GM12873 (cell line): ENCODE measurements at regions not wholly inside any gene's neighbourhood (a gene's known extent, or its start where the extent isn't known, plus 50 kb on each side); places are given as distances from the start of the nearest gene placed in this dataset.

Source experiments
- TF ChIP-seq, protein P1 (sequence below): IDR thresholded peaks from 2 replicates; pipeline ENCODE4 v1.5.1; 2012; ENCODE audit warnings: low read depth, mild to moderate bottlenecking, moderate library complexity, low read length, control low read depth; ENCODE audit not compliant: insufficient read depth; ENCODE audit errors: missing control alignments

DNA sequence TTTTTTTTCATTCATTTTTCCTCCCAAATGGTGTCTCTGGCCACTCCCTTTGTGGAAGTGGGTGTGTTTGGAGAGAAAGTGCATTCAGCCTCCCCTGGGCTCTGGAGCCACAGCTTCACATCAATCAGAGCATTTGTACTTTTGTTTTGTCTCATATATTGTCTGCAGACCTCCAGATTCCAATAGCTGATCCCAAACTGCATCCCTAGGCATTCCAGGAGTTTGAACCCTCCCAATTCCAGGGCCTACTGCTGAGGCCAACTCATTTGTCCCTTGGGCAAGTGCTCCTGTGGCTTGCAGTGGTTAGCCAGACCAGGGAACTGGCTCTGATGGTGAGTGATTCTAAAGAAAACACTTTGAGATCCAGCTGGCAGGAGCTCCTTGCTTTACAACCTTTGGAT, 163.3 kb downstream of the IPMK start:
- TF ChIP-seq, protein P1, sequence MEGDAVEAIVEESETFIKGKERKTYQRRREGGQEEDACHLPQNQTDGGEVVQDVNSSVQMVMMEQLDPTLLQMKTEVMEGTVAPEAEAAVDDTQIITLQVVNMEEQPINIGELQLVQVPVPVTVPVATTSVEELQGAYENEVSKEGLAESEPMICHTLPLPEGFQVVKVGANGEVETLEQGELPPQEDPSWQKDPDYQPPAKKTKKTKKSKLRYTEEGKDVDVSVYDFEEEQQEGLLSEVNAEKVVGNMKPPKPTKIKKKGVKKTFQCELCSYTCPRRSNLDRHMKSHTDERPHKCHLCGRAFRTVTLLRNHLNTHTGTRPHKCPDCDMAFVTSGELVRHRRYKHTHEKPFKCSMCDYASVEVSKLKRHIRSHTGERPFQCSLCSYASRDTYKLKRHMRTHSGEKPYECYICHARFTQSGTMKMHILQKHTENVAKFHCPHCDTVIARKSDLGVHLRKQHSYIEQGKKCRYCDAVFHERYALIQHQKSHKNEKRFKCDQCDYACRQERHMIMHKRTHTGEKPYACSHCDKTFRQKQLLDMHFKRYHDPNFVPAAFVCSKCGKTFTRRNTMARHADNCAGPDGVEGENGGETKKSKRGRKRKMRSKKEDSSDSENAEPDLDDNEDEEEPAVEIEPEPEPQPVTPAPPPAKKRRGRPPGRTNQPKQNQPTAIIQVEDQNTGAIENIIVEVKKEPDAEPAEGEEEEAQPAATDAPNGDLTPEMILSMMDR, result no peak

DNA sequence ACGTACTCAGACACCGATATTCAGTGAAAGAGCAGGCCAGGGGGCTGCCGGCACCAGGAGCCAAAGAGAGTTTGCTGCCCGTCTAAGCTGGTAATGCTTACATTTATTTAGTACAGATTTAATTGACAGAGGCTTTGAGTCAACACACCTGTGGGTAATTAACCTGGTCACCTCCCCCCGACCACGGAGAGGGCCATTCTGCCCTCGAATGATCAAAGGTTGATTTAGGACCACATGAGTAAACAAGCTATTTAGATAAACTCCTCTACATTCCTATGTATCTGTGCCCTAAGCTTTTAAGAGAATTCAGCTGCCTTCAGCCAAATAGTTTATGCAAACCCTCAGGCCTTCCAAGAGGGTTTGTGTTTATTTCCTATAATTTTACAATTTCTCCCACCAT, 164.8 kb downstream of the IPMK start:
- TF ChIP-seq, protein P1, result no peak

DNA sequence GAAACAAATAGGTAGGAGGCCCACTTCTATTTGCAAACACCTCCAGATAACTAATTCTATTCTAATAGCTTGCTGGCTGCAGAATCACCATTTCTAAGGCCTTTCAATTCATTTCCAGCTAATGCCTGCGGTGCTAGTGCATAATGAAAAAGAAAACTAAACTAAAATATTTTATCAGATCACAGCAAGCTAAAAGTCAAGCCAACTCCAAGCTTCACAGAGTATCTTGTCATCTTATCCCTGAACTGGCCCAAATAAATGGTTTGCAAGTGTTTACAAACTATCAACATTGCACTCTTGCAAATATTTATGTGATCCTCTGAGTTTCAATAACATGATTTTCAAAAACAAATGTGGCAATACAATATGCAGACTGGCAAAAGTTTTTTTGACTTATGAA, 166.0 kb downstream of the IPMK start:
- TF ChIP-seq, protein P1, result no peak

DNA sequence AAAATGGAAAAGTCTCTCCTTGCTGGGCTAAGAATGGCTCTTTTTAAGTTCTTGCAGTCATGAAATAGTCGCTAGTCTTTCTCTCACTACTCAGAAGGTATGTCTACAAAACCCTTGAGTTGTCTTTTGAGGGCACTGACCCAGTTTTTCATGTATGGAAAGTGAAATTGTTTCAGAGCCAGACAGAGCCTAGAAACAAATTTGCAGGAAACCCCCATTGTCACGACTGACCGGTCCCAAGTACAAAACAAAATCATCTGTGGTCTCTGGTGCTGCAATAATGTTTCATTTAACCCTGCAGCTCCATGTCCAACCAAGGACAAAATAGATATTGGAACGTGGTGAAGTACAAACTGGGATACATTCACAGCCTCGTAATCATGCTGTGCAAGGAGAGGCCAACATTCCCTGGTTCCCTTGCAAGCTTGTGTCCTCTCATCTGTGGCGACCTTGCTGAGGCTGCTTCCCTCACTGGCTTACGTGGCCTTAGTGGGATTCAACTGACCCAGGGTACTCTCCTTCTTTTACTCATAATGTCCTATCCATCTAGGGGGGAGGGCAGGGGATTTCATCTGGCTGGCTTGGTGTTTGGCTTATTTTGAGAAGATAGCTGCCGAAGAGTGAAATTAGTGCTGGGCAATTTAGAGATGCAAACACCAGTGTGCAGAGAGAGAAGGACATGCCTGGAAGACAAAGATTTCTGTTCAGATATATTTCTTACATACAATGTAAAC, 172.5 kb downstream of the IPMK start:
- TF ChIP-seq, protein P1, result no peak

DNA sequence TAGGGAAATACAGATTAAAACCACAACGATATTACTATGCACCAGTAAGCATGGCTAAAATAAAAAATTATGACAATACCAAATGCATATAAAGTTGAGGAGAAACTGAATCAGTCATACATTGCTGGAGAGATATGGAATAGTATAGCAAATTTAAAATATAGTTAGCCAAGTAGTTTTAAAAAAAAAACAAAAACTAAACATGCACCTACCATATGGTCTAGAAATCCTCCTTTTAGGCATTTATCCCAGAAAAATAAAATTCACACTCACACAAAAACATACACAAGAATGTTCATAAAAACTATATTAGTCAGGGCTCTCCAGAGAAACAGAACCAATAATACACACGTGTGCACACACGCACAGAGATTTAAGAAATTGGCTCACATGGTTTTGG, 175.8 kb downstream of the IPMK start:
- TF ChIP-seq, protein P1, result no peak

DNA sequence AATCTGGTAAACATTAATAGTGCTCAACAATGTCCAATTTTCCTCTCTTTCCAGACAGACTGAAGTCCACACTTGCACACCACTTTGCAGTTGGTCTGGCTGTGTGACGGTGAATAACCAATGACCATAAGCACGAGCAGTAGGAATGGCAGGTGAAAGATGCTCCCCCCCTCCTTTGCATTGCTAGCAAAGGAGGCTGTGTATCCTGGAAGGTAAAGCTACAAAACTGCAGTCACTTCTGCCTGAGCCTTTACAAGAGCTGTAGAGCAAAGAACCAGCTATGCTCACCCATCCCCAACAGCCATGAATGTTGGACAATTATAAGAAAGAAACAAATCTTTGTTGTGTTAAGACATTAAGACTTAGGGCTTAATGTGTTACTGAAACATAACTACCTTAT, 178.0 kb downstream of the IPMK start:
- TF ChIP-seq, protein P1, result no peak

DNA sequence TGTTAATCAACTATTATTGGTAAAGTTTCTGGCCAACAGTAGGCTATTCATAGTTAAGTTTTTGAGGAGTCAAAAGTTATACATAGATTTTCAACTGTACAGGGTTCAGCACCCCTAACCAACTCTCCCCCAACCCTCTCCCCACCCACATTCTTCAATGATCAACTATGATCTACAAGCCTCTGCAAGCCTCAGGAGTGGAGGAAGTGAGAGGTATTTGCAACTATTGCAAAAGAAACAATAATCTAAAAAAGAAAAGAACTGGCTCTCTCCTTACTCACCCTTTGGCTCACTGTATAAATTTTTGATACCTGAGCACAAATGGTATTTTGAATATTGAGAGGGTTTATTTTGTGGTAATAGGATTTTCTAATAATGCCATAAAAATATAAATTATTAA, 179.8 kb downstream of the IPMK start:
- TF ChIP-seq, protein P1, result no peak
